ENCODE measurements at regions not wholly inside any gene's neighbourhood (a gene's known extent, or its start where the extent isn't known, plus 50 kb on each side); places are given as distances from the start of the nearest gene placed in this dataset.

- DNase-seq (ENCODE audit: low spot score) = no peak
- peaks cover 13% of the 10 kb centered on the region for H3K4me1 Mint-ChIP-seq
- no peak overlapping the region for H3K4me3 ChIP-seq
- no peaks in the 10 kb centered on the region for H3K27me3 ChIP-seq
- H3K4me2 ChIP-seq = no peak overlapping the region
- no peaks in the 10 kb centered on the region for H4K20me1 ChIP-seq (ENCODE audit: low read depth)
- peaks cover 3% of the 10 kb centered on the region for H3K27me3 Mint-ChIP-seq (ENCODE audit: insufficient read depth, low read depth)
- no peak for TF ChIP-seq EZH2phosphoT487 (IDR thresholded peaks at IDR 0.05)
- no peak for TF ChIP-seq EZH2 (IDR thresholded peaks at IDR 0.05)
- H3K9me3 ChIP-seq (ENCODE audit: low read depth) = no peaks in the 10 kb centered on the region
- H3K36me3 Mint-ChIP-seq = no peaks in the 10 kb centered on the region
- H3K9me3 Mint-ChIP-seq = no peaks in the 10 kb centered on the region
- no peak overlapping the region for H3K27ac Mint-ChIP-seq
- H3K27ac ChIP-seq = no peak overlapping the region
- peaks cover 7% of the 10 kb centered on the region for H3K4me1 ChIP-seq
- H3F3A ChIP-seq (ENCODE audit: low read depth) = no peaks in the 10 kb centered on the region
- H3K79me2 ChIP-seq (ENCODE audit: low read depth) = no peaks in the 10 kb centered on the region
- H3K9ac ChIP-seq = no peak overlapping the region
- H3K36me3 ChIP-seq = no peaks in the 10 kb centered on the region
- H3K4me3 Mint-ChIP-seq = no peak overlapping the region
- H2AFZ ChIP-seq (replicated peaks) = no peak overlapping the region
Observed at GRCh38 chr1:87274851-87275250, 53.8 kb upstream of the LMO4 start.

GRCh38 chr1:87278825-87279535, 49.7 kb upstream of the LMO4 start:
- Histone ChIP-seq H3K4me1 (peaks cover 3% of the 10 kb centered on the region), H3K4me2 (no peak overlapping the region), H3K36me3 (no peaks in the 10 kb centered on the region), H3K9ac (no peak overlapping the region), H2AFZ (replicated peaks) (no peak overlapping the region), H3K4me3 (no peak overlapping the region), H3K9me3 (ENCODE audit: low read depth) (no peaks in the 10 kb centered on the region), H3K27me3 (no peaks in the 10 kb centered on the region), H4K20me1 (ENCODE audit: low read depth) (no peaks in the 10 kb centered on the region), H3F3A (ENCODE audit: low read depth) (no peaks in the 10 kb centered on the region), H3K27ac (no peak overlapping the region), H3K79me2 (ENCODE audit: low read depth) (no peaks in the 10 kb centered on the region)
- no peaks in the 10 kb centered on the region for H3K9me3 Mint-ChIP-seq
- H3K27ac Mint-ChIP-seq = no peak overlapping the region
- no peak for DNase-seq (ENCODE audit: low spot score)
- no peaks in the 10 kb centered on the region for H3K36me3 Mint-ChIP-seq
- peaks cover 8% of the 10 kb centered on the region for H3K4me1 Mint-ChIP-seq
- no peak overlapping the region for H3K4me3 Mint-ChIP-seq
- TF ChIP-seq EZH2 (IDR thresholded peaks at IDR 0.05) = no peak
- TF ChIP-seq EZH2phosphoT487 (IDR thresholded peaks at IDR 0.05) = no peak
- no peak for TF ChIP-seq CTCF (IDR thresholded peaks at IDR 0.05)
- peaks cover 3% of the 10 kb centered on the region for H3K27me3 Mint-ChIP-seq (ENCODE audit: insufficient read depth, low read depth)
